Heart right ventricle (tissue), 16 donors: ENCODE measurements at regions not wholly inside any gene's neighbourhood (a gene's known extent, or its start where the extent isn't known, plus 50 kb on each side); places are given as distances from the start of the nearest gene placed in this dataset.

Source experiments
- ATAC-seq, 8 donors: fragments of 200-7000 bp; cut with Tn5 transposase; one replicate each; pipeline ENCODE4 v1.9.1; 2020; ENCODE audit warnings: mild to moderate bottlenecking in 8 of 8, moderate library complexity in 8 of 8, moderate number of reproducible peaks in 1 of 8
- DNase-seq, 2 donors: peaks; one replicate each; pipeline ENCODE4 v3.0.0-alpha.2; 2020
- H3K27ac ChIP-seq, 10 donors: fragments of 200-600 bp; sonication (generic) in 2 of 10; one replicate each; pipeline versions ENCODE4 v1.5.0 to v1.8.0; 2020 to 2022; ENCODE audit warnings: mild to moderate bottlenecking in 3 of 10
- H3K27me3 ChIP-seq, 7 donors: fragments of 200-600 bp; one replicate each; pipeline ENCODE4 v1.8.0; 2021 to 2022; ENCODE audit warnings: mild to moderate bottlenecking in 2 of 7
- H3K36me3 ChIP-seq, 9 donors: fragments of 200-600 bp; sonication (generic) in 1 of 9; one replicate each; pipeline versions ENCODE4 v1.5.0 to v1.8.0; 2020 to 2022; ENCODE audit warnings: mild to moderate bottlenecking in 2 of 9
- H3K4me1 ChIP-seq, 9 donors: fragments of 200-600 bp; sonication (generic) in 1 of 9; one replicate each; pipeline versions ENCODE4 v1.5.0 to v1.8.0; 2020 to 2022; ENCODE audit warnings: mild to moderate bottlenecking in 4 of 9
- H3K4me3 ChIP-seq, 10 donors: fragments of 200-600 bp; sonication (generic) in 2 of 10; one replicate each; pipeline versions ENCODE4 v1.5.0 to v1.8.0; 2020 to 2022; ENCODE audit warnings: mild to moderate bottlenecking in 7 of 10, moderate library complexity in 2 of 10
- H3K9me3 ChIP-seq, 11 donors: fragments of 200-600 bp in 10 of 11; sonication (generic) in 2 of 11; one replicate each; pipeline versions ENCODE4 v1.5.0 to v1.8.0; 2013 to 2022; ENCODE audit warnings: mild to moderate bottlenecking in 2 of 11, control low read depth in 1 of 11, moderate library complexity in 1 of 11
- WGBS, 2 donors: extraction: QIAGEN DNeasy Blood & Tissue Kit; methylation state at CpG; one replicate each; pipeline ENCODE4 v1.1.7; 2013; ENCODE audit warnings: inconsistent platforms in 1 of 2; 5-methylcytosine and 5-hydroxymethylcytosine counted together
- intact Hi-C, 10 donors: fragments of 100-400 bp; cut with DNase I; formaldehyde crosslinking; loops; one replicate each; pipeline versions ENCODE4 v1.11.1 to v1.14.2; 2022
- TF ChIP-seq, protein P1 (sequence below), 9 donors: fragments of 200-600 bp; sonication (generic) in 2 of 9; IDR thresholded peaks; one replicate each; pipeline versions ENCODE4 v1.5.0 to v1.8.0; 2021 to 2022; ENCODE audit warnings: antibody characterized with exemption in 9 of 9, mild to moderate bottlenecking in 5 of 9, moderate library complexity in 1 of 9
- donor health status: Arrhythmogenic right ventricular cardiomyopathy.
- donor health status: ischemic (EF 13 %, LVEDD 7.1; RV severe dilation, severe dysfunction).
- donor health status: healthy with polysubstance abuse.
- donor health status: DM: no; HTN: yes; CAD: no.
- donor health status: DM: no; HTN: no; CAD: no.
- donor health status: ischemic (EF 25% LVEDD 6.9; RV normal size, moderate dysfunction).
- donor health status: ischemic (EF 25% LVEDD 5.7; RV mildly dilated, moderate dysfunction).
- donor health status: healthy.
- donor health status: DM: yes; HTN: yes; CAD: no.
- donor health status: Ischemic cardiomyopathy.
- donor health status: ischemic (EF 35%, LVEDD 5.7; RV mildly dilated, moderate dysfunction).
- donor health status: nonischemic (EF 11% LVEDD 7.7; RV severe dilation, severe dysfunction).
- donor health status: DM: yes; HTN: yes; CAD: no.
- donor health status: PGD.
- donor health status: ischemic (EF 29% LVEDD 5.4; RV normal size, mild dysfunction).
- donor health status: nonischemic (EF 23%, LVEDD 6.1; RV moderate dilation, normal function).

DNA sequence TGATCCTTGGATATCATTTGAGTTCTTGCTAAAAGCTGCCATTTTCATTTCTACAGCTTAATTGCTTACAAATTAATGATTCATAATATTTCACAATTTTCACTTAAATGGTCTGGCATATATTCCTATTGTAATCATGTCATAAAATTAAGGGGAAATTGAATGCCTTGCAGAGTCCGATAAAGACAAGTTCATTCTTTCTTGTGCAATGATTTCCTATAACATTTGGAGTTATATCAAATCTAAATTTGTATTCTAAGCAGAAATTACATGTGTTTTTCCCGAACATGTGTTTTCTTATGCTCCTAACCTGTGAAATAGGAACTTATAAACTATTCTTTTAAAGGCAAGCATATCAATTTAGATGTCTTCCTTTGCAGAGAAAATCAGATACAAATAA lies 118.3 kb upstream of the CYYR1 start:
- TF ChIP-seq, protein P1, sequence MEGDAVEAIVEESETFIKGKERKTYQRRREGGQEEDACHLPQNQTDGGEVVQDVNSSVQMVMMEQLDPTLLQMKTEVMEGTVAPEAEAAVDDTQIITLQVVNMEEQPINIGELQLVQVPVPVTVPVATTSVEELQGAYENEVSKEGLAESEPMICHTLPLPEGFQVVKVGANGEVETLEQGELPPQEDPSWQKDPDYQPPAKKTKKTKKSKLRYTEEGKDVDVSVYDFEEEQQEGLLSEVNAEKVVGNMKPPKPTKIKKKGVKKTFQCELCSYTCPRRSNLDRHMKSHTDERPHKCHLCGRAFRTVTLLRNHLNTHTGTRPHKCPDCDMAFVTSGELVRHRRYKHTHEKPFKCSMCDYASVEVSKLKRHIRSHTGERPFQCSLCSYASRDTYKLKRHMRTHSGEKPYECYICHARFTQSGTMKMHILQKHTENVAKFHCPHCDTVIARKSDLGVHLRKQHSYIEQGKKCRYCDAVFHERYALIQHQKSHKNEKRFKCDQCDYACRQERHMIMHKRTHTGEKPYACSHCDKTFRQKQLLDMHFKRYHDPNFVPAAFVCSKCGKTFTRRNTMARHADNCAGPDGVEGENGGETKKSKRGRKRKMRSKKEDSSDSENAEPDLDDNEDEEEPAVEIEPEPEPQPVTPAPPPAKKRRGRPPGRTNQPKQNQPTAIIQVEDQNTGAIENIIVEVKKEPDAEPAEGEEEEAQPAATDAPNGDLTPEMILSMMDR (IDR thresholded peaks at IDR 0.05), result no peak
- peaks cover 0 to 23% (median 8%) of the 10 kb centered on the region in 11 donors for H3K9me3 ChIP-seq
- ATAC-seq, result no peak
- H3K4me3 ChIP-seq, result no peak overlapping the region
- H3K36me3 ChIP-seq, result no peaks in the 10 kb centered on the region
- no peaks in the 10 kb centered on the region for H3K4me1 ChIP-seq
- DNase-seq, result no peak
- peaks cover 0 to 7% (median 0%) of the 10 kb centered on the region in 7 donors for H3K27me3 ChIP-seq
- intact Hi-C loops, result loop anchor here in 1 of 10 donors (5.0 kb wide), 1 partner anchor 1951 kb away; no protein-coding TSS in a partner anchor
- H3K27ac ChIP-seq, result no peak overlapping the region
- 86 to 87% methylated on average over 2 of the region's 2 CpGs for WGBS, 2 donors

DNA sequence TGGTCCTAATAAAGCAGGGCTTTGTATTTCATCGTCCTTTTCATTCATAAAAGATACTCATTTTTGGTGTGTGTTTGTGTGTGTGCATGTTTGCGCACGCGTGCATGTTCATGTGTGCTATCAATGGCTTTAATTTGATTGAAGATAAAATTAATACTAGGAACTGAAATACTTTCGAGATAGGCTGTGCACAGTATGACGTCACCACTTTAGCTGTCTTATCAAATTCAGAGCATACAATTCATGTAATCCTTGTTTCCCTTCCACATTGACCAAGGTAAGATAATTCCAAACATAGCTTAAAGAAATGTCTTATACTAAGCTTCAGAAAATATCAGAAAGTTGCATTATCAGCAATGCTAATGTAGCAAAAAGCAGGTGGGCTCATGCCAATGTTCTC lies 113.6 kb upstream of the CYYR1 start:
- no peaks in the 10 kb centered on the region for H3K36me3 ChIP-seq
- TF ChIP-seq, protein P1 (IDR thresholded peaks at IDR 0.05), result no peak
- H3K27me3 ChIP-seq, result no peaks in the 10 kb centered on the region
- no peak overlapping the region for H3K4me3 ChIP-seq
- intact Hi-C loops, result no loop called here
- no peak overlapping the region for H3K27ac ChIP-seq
- H3K9me3 ChIP-seq, result peaks cover 0 to 23% (median 8%) of the 10 kb centered on the region in 11 donors
- ATAC-seq (no peak), DNase-seq (no peak)
- 72 to 81% methylated on average over 6 of the region's 6 CpGs for WGBS, 2 donors
- no peaks in the 10 kb centered on the region for H3K4me1 ChIP-seq

DNA sequence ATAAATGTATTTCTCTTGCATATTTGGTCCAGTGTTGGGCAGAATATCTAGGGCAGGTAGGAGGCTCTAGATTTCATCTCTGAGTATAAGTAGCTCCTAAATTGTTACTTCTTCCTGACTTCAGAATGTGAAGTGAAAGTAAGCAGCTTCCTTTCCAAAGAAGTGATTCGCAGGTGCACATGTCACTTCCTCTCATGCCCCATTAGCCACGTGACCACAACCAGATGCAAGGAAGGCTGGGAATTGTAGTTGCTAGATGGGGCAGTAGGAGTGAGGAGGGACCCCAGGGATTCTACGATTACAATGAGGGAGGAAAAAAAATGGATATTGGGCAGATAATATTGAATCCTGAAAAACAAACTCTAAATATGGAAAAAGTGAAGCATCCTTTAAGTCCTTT lies 113.2 kb upstream of the CYYR1 start:
- H3K9me3 ChIP-seq, result peaks cover 0 to 23% (median 8%) of the 10 kb centered on the region in 11 donors
- H3K4me3 ChIP-seq, result no peak overlapping the region
- no peak overlapping the region for H3K27ac ChIP-seq
- no peaks in the 10 kb centered on the region for H3K27me3 ChIP-seq
- ATAC-seq (no peak), DNase-seq (no peak)
- no peaks in the 10 kb centered on the region for H3K36me3 ChIP-seq
- 34% methylated on average over 3 of the region's 3 CpGs for WGBS, 2 donors
- intact Hi-C loops, result no loop called here
- TF ChIP-seq, protein P1 (IDR thresholded peaks at IDR 0.05), result no peak
- H3K4me1 ChIP-seq, result no peaks in the 10 kb centered on the region

DNA sequence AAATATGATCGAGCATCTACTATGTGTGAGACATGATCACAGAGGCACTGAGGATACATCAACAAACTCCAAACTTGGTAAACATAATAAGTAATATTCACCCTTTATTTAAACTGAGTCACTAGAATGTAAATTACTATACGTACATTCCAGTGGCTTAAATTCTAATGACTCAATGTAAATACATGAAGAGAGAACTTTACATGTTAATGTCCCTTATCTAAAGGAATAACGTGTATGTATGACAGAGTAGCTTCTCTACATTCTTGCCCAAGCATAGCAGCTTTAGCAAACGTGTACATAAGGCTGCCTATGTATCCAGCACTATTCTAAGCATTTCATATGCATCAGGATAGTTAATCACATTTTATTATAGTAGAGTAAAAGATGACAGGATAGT lies 111.8 kb upstream of the CYYR1 start:
- DNase-seq (no peak), ATAC-seq (no peak)
- TF ChIP-seq, protein P1 (IDR thresholded peaks at IDR 0.05), result no peak
- intact Hi-C loops, result no loop called here
- Histone ChIP-seq H3K4me1 (no peaks in the 10 kb centered on the region), H3K27ac (no peak overlapping the region), H3K9me3 (peaks cover 0 to 12% (median 3%) of the 10 kb centered on the region in 11 donors), H3K36me3 (no peaks in the 10 kb centered on the region), H3K4me3 (no peak overlapping the region), H3K27me3 (no peaks in the 10 kb centered on the region)
- WGBS, 2 donors, result 59 to 66% methylated on average over 4 of the region's 4 CpGs
